B cell (primary cell): ENCODE measurements at regions not wholly inside any gene's neighbourhood (a gene's known extent, or its start where the extent isn't known, plus 50 kb on each side); places are given as distances from the start of the nearest gene placed in this dataset.

Experiments
- ATAC-seq: fragments of 200-7000 bp; cut with Tn5 transposase; one replicate; pipeline ENCODE4 v1.10.0; 2021; ENCODE audit warnings: low read depth, mild to moderate bottlenecking, moderate number of reproducible peaks, moderate library complexity
- CTCF ChIA-PET: fragments of 350-600 bp; sonication (Branson Sonifier 250); formaldehyde crosslinking; loops from one replicate; lab custom pipeline; 2021; ENCODE audit warnings: antibody characterized with exemption, inconsistent platforms; lab: Charles Lee
- POLR2A ChIA-PET: fragments of 350-600 bp; sonication (Branson Sonifier 250); formaldehyde crosslinking; loops from one replicate; lab custom pipeline; 2021; ENCODE audit warnings: antibody characterized with exemption; lab: Charles Lee
- DNase-seq: peaks from one replicate; pipeline ENCODE4 v3.0.0; 2013
- H2AFZ ChIP-seq: 2 replicates; pipeline ENCODE4 v1.6.1; 2012; ENCODE audit warnings: mild to moderate bottlenecking, low read depth, low read length; ENCODE audit not compliant: insufficient read depth, poor library complexity, severe bottlenecking
- H3K27ac ChIP-seq, 2 donors: 1 replicate in 1 of 2; 2 replicates in 1 of 2; pipeline ENCODE4 v1.5.1; 2012 to 2013; ENCODE audit warnings: low read length in 2 of 2, mild to moderate bottlenecking in 2 of 2, moderate library complexity in 1 of 2
- H3K27me3 ChIP-seq, 4 experiments: fragments of 200-600 bp in 1 of 4; sonication (generic) in 1 of 4; replicated peaks in 1 of 4; 1 replicate in 2 of 4; 2 replicates in 2 of 4; pipeline versions ENCODE4 v1.6.1 to v1.7.0; 2013 to 2016; ENCODE audit warnings: low read length in 3 of 4, mild to moderate bottlenecking in 2 of 4, mixed read lengths in 1 of 4, moderate library complexity in 1 of 4; ENCODE audit not compliant: insufficient read depth in 4 of 4, control insufficient read depth in 3 of 4; ENCODE audit errors: control extremely low read depth in 1 of 4
- H3K36me3 ChIP-seq, 2 experiments: replicated peaks in 1 of 2; 1 replicate in 1 of 2; 2 replicates in 1 of 2; pipeline versions ENCODE4 v1.6.1 to v1.7.1; 2013; ENCODE audit warnings: low read length in 1 of 2; ENCODE audit not compliant: insufficient read depth in 2 of 2, control insufficient read depth in 1 of 2; ENCODE audit errors: control extremely low read depth in 1 of 2, extremely low read depth in 1 of 2
- H3K4me1 ChIP-seq, 2 donors: fragments of 200-600 bp in 1 of 2; sonication (generic) in 1 of 2; 1 replicate in 1 of 2; 2 replicates in 1 of 2; pipeline versions ENCODE4 v1.5.1 to v1.6.1; 2013 to 2017; ENCODE audit warnings: low read length in 2 of 2; ENCODE audit not compliant: control insufficient read depth in 2 of 2, insufficient read depth in 2 of 2
- H3K4me2 ChIP-seq: replicated peaks from 2 replicates; pipeline ENCODE3; 2012; ENCODE audit warnings: mild to moderate bottlenecking, low read depth, low read length; ENCODE audit not compliant: poor library complexity, severe bottlenecking
- H3K4me3 ChIP-seq, 5 experiments: fragments of 200-600 bp in 1 of 5; sonication (generic) in 1 of 5; 1 replicate in 3 of 5; 2 replicates in 2 of 5; pipeline versions ENCODE4 v1.5.1 to v1.7.0; 2011 to 2016; ENCODE audit warnings: low read length in 4 of 5, mild to moderate bottlenecking in 4 of 5, low read depth in 2 of 5, control low read depth in 1 of 5, moderate library complexity in 1 of 5; ENCODE audit not compliant: insufficient read depth in 1 of 5; ENCODE audit errors: control extremely low read depth in 1 of 5, extremely low read depth in 1 of 5
- H3K79me2 ChIP-seq: fragments of 200-600 bp; sonication (generic); one replicate; pipeline ENCODE4 v1.6.0; 2016; ENCODE audit warnings: low read length; ENCODE audit not compliant: control insufficient read depth, insufficient read depth
- H3K9ac ChIP-seq: fragments of 200-600 bp; sonication (generic); 2 replicates; pipeline ENCODE4 v1.6.1; 2017; ENCODE audit warnings: mild to moderate bottlenecking, low read length, moderate library complexity
- H3K9me3 ChIP-seq, 3 donors: one replicate each; pipeline versions ENCODE4 v1.6.1 to v1.7.1; 2013; ENCODE audit warnings: low read length in 2 of 3; ENCODE audit not compliant: control insufficient read depth in 2 of 3, insufficient read depth in 1 of 3; ENCODE audit errors: control extremely low read depth in 1 of 3
- H4K20me1 ChIP-seq: 2 replicates; pipeline ENCODE4 v1.6.0; 2012; ENCODE audit warnings: mild to moderate bottlenecking, low read length; ENCODE audit not compliant: insufficient read depth, control insufficient read depth, poor library complexity, severe bottlenecking
- H3K27ac Mint-ChIP-seq: one replicate; pipeline ENCODE4 v1.8.0; 2021; ENCODE audit warnings: mixed read lengths
- H3K27me3 Mint-ChIP-seq: one replicate; pipeline ENCODE4 v1.8.0; 2021; ENCODE audit warnings: mixed read lengths
- H3K4me1 Mint-ChIP-seq: one replicate; pipeline ENCODE4 v1.8.0; 2021; ENCODE audit warnings: mixed read lengths
- H3K4me3 Mint-ChIP-seq: one replicate; pipeline ENCODE4 v1.8.0; 2021; ENCODE audit warnings: mixed read lengths
- H3K9me3 Mint-ChIP-seq: one replicate; pipeline ENCODE4 v1.8.0; 2022; ENCODE audit warnings: mixed read lengths; ENCODE audit not compliant: insufficient read depth
- EZH2 ChIP-seq: IDR thresholded peaks from 2 replicates; pipeline ENCODE4 v1.6.1; 2012; ENCODE audit warnings: borderline replicate concordance, low read depth, mild to moderate bottlenecking, moderate library complexity, low read length; ENCODE audit not compliant: insufficient read depth, poor library complexity, severe bottlenecking
- WGBS: methylation state at CpG from one replicate; pipeline ENCODE4 v1.1.5; 2013; ENCODE audit warnings: missing lambda C conversion rate; ENCODE audit not compliant: insufficient coverage; 5-methylcytosine and 5-hydroxymethylcytosine counted together
- intact Hi-C: fragments of 100-400 bp; cut with micrococcal nuclease; formaldehyde crosslinking; loops from one replicate; pipeline ENCODE4 v1.10.0; 2022
- TF ChIP-seq, protein P1 (sequence below): fragments of 200-600 bp; IDR thresholded peaks from one replicate; pipeline ENCODE4 v1.8.0; 2022; ENCODE audit warnings: antibody characterized with exemption, mild to moderate bottlenecking

DNA sequence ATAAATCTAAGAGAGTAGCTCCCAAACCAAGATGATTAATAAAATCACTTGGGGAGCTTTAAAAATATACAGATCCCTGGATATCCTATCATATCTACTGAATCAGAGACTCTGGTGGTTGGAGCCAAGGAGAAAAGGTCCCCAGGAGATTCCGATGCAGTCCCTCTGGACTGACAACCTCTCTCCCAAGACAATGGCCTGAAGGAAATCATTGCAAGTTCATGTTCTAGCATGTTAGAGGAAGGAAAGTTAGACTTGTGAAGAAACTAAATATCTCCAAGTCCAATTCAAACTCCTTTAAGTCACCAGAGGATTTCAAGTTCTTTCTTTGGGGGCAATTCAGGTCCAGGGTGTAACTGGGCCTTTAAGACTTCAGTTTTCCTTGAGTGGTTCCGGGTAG lies 84.7 kb upstream of the MEDAG start:
- Mint-ChIP-seq H3K4me3 (no peak overlapping the region), H3K27ac (no peak overlapping the region), H3K4me1 (peaks cover 5% of the 10 kb centered on the region), H3K27me3 (peaks cover 34% of the 10 kb centered on the region), H3K9me3 (no peaks in the 10 kb centered on the region)
- DNase-seq: no peak
- Histone ChIP-seq H3K27ac (no peak overlapping the region), H3K4me3 (no peak overlapping the region), H3K36me3 (no peaks in the 10 kb centered on the region), H3K9me3 (no peaks in the 10 kb centered on the region), H3K79me2 (no peaks in the 10 kb centered on the region), H3K4me1 (no peaks in the 10 kb centered on the region), H3K4me2 (no peak overlapping the region), H2AFZ (no peak overlapping the region), H3K9ac (no peak overlapping the region), H3K27me3 (peaks cover 0 to 9% (median 1%) of the 10 kb centered on the region in 4 experiments), H4K20me1 (no peaks in the 10 kb centered on the region)
- ATAC-seq: no peak
- POLR2A ChIA-PET: no interaction called here
- intact Hi-C loops: no loop called here
- CTCF ChIA-PET: no interaction called here
- TF ChIP-seq, protein P1, sequence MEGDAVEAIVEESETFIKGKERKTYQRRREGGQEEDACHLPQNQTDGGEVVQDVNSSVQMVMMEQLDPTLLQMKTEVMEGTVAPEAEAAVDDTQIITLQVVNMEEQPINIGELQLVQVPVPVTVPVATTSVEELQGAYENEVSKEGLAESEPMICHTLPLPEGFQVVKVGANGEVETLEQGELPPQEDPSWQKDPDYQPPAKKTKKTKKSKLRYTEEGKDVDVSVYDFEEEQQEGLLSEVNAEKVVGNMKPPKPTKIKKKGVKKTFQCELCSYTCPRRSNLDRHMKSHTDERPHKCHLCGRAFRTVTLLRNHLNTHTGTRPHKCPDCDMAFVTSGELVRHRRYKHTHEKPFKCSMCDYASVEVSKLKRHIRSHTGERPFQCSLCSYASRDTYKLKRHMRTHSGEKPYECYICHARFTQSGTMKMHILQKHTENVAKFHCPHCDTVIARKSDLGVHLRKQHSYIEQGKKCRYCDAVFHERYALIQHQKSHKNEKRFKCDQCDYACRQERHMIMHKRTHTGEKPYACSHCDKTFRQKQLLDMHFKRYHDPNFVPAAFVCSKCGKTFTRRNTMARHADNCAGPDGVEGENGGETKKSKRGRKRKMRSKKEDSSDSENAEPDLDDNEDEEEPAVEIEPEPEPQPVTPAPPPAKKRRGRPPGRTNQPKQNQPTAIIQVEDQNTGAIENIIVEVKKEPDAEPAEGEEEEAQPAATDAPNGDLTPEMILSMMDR: no peak
- WGBS: 80% methylated on average over 1 of the region's 2 CpGs

DNA sequence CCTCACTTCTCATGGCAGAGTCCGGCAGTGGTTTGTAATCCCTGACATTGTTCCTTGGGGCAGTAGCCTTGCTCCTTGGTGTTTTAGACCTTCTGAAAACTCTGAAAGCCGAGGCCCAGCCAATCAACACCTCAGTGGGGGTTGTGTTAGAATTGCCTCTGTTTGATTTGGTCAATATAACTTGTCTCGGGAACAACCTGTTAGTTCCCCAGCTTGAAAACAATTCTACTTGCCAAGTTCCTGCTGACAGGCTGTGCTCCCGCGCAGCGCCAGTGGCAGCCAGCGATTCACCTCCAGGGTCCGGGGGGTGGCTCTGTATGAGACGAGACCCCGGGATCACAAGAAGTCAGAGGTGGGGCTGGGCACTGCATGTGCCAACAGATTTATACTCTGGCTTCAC lies 81.4 kb upstream of the MEDAG start:
- peaks cover 0 to 12% (median 1%) of the 10 kb centered on the region in 4 experiments for H3K27me3 ChIP-seq
- no peaks in the 10 kb centered on the region for H3K4me1 Mint-ChIP-seq
- H3K4me3 Mint-ChIP-seq: no peak overlapping the region
- peaks cover 22% of the 10 kb centered on the region for H3K27me3 Mint-ChIP-seq
- intact Hi-C loops: no loop called here
- POLR2A ChIA-PET: no interaction called here
- DNase-seq (no peak), ATAC-seq (no peak)
- no peaks in the 10 kb centered on the region for H3K79me2 ChIP-seq
- no peak for TF ChIP-seq EZH2
- TF ChIP-seq, protein P1: no peak
- H2AFZ ChIP-seq: no peak overlapping the region
- CTCF ChIA-PET: no interaction called here
- H3K9me3 Mint-ChIP-seq: no peaks in the 10 kb centered on the region
- no peaks in the 10 kb centered on the region for H3K36me3 ChIP-seq
- H3K4me3 ChIP-seq: no peak overlapping the region
- H4K20me1 ChIP-seq: no peaks in the 10 kb centered on the region
- no peak overlapping the region for H3K27ac ChIP-seq
- no peak overlapping the region for H3K4me2 ChIP-seq
- H3K9me3 ChIP-seq: no peaks in the 10 kb centered on the region
- no peaks in the 10 kb centered on the region for H3K4me1 ChIP-seq
- no peak overlapping the region for H3K27ac Mint-ChIP-seq
- 29% methylated on average over 8 of the region's 10 CpGs for WGBS
- H3K9ac ChIP-seq: no peak overlapping the region
